ENCODE measurements at regions not wholly inside any gene's neighbourhood (a gene's known extent, or its start where the extent isn't known, plus 50 kb on each side); places are given as distances from the start of the nearest gene placed in this dataset.
A peak's percentile ranks its signal among the peaks of the same experiment; 100 is the strongest.
"Not testable (repeated sequence)": the region's sequence is repeated elsewhere in the genome, so short reads cannot be mapped to it uniquely, and the experiment has no call there.

DNA sequence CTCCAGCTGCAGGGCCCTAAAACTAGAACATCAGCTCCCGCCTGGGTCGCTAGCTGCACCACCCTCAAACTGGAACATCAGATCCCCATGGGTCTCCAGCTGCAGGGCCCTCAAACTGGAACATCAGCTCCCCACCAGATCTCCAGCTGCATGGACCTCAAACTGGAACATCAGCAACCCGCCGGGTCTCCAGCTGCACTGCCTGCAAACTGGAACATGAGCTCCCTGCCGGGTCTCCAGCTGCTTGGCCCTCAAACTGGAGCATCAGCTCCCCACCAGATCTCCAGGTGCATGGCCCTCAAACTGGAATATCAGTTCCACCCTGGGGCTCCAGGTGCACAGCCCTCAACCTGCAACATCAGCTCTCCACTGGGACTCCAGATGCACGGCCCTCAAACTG, 82.7 kb downstream of the TFRC start:
- DNase-seq, result not testable (repeated sequence)

DNA sequence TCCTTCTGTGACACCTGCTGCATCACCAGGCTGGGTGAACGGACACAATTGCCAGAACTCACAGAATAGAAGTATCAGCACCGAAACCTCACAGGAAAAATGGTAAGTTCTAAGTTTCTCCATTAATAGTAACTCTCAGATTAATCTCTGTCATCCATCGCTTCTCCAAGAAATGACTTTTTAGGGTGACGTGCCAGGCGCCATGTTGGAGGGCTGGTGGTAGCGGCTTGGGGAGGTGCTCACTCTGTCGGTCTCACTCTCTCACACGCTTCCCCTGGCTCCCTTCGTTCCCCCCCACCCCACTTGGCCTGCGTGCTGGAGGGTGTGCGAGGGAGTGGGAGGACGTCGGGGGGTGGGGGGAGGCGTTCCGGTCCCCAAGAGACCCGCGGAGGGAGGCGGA, 85.6 kb downstream of the TFRC start:
- not testable (repeated sequence) for DNase-seq

DNA sequence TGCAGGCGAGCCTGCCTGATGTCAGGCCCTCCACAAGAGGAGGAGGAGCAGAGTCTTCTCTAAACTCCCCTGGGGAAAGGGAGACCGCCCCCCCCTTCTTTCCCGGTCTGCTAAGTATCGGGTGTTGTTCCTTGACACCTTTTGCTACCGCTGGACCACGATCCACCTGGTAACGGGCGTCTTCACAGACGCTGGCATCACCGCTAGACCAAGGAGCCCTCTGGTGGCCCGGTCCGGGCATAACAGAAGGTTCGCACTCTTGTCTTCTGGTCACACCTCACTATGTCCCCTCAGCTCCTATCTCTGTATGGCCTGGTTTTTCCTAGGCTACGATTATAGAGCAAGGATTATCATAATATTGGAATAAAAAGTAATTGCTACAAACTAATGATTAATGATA, 86.0 kb upstream of the TNK2 start:
- not testable (repeated sequence) for DNase-seq

DNA sequence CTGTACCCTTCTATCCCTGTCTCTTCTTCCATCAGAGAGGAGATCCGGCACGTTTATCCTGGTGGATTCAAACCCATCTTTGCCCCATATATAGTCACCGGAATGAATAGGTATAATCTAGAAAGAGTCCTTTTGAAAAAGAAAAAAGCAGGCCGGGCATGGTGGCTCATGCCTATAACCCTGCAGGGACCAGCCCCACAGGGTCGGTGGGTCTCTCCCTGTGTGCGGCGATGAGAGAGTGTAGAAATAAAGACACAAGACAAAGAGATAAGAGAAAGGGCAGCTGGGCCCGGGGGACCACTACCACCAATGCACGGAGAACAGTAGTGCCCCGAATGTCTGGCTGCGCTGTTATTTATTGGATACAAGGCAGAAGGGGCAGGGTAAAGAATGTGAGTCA, 85.3 kb upstream of the TNK2 start:
- not testable (repeated sequence) for DNase-seq

DNA sequence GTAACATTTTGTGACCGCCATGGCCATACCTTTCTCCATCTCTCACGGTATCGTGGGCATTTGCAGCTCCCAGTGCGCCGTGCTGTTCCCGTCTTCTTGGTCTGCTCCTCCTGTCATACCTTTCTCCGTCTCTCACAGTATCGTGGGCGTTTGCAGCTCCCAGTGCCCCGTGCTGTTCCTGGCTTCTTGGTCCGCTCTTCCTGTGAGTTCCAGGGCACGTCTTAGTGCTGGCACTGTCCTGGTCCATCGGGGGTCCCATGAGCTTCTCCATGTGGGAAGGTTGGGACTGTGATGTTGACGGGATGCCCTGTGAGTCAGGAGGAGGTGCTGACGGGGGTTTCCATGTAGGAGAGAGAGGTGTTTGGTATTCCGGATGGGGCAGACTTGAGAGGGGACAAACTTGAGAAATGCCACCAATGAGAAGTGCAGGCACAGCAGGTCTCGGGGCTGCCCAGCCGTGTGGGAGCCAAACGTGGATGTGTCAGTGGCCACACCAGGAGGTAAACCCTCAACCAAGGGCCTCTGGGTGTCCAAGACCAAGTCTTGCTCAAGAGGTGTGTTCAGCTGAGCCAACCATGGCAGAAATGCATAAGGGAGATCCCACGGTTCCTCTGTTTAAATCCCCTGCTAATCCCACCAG, 84.7 kb upstream of the TNK2 start:
- not testable (repeated sequence) for DNase-seq

DNA sequence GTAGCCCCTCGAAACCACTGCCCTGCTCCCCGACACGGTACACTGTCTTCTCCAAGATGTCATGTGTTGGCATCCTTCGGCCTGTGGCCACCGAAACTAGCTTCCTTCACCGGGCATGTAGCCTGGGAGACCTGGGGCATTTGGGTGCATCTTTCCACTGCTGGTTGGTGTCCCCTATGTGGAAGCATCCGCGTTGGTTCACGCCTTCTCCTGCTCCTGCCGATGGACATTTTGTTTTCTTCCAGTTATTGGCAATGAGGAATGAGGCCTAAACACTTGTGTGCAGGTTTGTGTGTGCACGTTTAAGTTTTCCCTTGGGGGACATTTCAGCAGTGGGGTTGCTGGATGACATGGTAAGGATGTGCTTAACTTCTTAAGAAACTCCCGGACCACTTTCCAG, 83.6 kb upstream of the TNK2 start:
- DNase-seq, result not testable (repeated sequence)

DNA sequence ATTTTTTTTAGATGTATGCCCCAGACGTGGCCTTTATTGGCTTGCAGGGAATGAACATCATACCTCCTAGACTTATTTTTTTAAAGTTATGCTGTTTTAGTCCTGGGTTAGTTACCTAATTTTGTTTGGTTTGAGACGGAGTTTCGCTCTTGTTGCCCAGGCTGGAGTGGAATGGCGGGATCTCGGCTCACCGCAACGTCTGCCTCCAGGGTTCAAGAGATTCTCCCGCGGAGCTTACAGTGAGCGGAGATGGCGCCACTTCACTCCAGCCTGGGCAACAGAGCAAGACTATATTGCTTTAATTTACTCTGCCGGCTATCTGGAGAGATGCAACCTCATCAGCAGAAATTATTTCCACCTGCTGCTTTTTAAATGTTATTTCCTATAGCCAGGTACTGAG, 82.9 kb upstream of the TNK2 start:
- DNase-seq, result not testable (repeated sequence)

DNA sequence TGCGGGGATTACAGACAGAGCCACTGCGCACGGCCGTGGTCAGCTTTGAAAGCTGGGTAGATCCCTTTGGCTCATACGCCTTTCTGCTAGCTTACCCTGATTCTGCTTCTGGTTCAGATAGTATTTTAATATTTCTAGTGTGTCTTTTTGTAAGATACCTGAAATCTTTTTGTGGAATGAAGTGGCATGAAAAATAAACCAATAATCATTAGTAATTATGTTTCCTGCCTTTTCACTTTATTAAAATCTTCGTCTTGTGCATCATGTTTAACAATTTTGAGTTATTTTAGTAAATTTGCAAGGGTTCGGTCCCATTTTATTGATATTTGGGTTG, 82.5 kb upstream of the TNK2 start:
- not testable (repeated sequence) for DNase-seq

DNA sequence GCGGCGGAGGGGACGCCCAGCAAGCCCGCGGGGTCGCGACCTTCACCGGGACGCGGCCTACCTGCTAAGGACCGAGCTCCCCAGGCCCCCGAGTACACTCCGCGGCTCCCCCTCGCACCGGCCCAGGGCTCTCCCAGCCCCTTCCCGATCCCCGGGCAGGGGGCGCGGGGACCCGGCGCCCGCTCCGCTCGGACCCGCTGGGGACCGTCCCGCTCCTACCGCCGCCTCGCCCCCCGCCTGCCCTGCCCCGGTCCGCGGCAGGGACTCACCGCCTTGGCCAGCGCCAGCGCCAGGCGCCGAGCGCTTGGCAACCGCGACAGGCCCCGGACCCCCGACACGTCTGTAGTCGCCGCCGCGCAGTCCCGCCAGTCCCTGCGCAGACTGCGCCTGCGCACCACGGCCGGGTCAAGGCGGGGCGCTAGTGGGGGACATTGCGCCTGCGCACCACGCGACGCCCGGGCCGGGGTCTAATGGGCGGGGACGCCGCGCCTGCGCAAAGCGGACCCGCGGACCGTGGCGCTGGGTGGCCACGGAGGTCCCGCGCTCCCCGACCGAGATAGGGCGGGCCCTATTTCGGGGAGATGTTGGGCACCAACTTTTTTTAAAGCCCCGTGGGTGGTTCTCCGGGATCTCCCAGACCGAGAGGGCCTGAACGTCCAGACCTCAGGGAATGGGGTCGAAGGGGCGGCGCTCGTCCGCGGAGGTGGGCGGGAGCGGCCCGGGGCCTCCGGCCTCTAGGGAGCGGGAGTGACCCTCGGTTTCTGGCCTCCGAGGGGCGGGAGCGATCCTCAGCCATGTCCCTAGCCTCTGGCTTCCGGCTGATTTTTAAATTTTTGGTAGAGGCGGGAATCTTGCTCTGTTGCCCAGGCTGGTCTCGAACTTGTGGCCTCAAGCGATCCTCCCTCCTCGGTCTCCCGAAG, 81.8 kb upstream of the TNK2 start:
- DNase-seq, result peak; percentile 31

DNA sequence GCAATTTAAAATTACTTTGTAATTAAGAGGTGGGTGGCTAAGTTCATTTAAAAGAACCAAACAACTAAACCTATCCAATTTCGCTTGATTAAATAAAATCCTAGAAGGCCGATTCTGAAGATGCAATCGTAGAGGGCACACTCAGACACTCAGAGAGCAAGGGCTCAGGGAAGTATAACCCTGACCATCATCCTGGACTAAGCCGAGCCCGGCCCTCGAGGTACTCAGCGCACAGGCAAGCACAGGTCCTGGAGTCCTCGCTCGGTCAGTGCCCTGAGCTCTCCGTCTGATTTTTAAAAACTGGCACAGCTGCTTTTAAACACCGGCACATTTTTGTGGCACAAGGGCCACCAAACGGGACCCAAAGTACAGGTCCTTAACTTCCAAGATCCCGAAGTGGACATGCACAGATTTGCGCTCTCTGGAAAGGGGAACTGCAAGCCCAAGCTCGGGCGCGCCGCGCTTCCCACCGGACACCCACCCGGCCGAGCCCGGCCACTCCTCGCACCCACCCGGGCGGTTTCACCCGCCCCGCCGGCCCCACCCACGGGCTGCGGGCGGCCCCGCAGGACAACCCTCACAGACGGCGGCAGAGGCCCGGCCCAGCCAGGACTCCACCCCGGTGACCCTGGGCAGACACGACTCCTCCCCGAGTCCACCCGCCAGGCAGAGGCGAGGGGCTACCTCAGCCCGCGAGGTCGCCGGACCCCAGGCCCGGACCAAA, 81.0 kb upstream of the TNK2 start:
- DNase-seq, result not testable (repeated sequence)

DNA sequence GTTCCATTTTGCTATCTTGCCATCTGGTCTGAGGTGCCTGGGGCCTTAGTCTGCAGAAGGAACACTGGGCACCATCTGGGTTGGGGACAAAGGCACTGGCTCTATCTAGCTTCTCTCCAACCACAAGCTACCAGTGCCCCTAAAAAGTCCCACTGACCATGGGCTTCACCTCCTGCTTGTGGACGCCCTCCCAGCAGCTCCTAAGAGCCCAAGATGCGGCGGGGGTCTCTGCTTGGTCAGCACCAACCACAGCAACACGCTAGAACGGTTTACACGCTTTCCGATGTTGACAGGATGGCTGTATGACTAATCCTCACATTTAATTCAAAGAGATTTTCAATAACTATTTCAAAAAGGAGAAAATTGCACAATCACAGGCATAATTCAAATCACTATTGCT, 80.4 kb upstream of the TNK2 start:
- not testable (repeated sequence) for DNase-seq

DNA sequence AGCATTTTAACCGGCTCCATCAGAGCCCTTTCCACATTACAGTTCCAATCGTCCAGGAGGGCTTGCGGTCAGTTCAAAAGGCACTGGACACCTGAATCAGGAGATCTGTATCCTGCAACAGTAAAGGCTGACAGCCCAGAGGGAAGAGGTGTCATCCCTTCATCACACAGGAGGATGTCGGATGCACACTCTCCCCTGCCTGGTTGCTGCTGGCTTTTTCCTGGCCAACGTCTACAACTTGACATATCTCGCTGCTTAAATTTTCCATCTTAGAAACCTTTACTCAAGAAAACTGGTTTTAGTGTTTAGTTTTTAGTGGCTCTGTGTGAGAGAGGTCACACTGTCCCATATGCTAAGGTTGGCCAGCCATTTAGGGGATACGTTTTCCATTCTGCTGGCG, 78.7 kb upstream of the TNK2 start:
- DNase-seq, result not testable (repeated sequence)

DNA sequence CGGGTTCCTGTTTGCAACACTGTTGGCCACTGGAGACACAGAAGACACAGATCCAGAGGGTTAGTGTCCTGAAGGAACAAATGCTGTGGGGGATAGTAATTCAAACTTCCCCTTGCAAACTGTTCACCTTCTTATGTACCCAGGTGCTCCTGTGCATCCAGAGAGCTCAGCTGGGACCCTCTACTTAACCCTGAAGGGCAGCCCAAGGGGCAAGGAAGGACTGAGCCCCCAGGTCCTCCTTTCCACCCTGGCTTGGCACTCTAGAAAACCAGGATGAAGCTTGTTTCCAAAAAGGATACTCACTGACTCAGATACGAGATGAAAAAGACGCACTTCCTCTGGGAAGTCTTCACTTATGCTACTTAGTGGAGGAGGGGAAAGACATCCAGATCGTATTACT, 78.2 kb upstream of the TNK2 start:
- DNase-seq, result not testable (repeated sequence)

DNA sequence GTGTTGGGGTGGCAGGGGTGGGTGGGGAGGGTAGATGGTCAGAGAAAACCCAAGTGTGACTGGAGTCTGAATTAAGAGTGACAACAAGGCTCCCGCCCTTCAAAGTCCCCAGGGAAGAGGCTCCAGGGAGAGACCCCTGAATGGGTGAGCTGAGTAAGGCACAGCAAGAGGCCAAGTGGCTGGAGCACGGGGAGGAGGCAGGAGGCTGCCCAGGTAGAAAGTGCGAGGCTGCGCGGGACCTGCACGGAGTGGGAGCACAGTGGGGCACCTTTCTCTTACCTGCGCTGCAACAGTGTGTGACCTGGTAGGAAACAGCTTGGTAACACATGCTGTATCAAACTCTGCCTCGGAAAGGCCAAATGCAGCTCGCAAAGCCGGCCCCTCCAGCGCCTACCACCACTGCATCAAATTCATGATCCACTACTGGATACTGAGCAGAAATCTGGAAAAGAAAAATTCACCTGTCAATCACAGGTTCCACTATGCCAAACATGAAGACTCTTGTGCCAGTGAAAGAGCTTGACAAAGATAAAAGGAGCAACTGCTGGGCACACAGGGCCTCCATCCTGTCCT, 77.1 kb upstream of the TNK2 start:
- not testable (repeated sequence) for DNase-seq

DNA sequence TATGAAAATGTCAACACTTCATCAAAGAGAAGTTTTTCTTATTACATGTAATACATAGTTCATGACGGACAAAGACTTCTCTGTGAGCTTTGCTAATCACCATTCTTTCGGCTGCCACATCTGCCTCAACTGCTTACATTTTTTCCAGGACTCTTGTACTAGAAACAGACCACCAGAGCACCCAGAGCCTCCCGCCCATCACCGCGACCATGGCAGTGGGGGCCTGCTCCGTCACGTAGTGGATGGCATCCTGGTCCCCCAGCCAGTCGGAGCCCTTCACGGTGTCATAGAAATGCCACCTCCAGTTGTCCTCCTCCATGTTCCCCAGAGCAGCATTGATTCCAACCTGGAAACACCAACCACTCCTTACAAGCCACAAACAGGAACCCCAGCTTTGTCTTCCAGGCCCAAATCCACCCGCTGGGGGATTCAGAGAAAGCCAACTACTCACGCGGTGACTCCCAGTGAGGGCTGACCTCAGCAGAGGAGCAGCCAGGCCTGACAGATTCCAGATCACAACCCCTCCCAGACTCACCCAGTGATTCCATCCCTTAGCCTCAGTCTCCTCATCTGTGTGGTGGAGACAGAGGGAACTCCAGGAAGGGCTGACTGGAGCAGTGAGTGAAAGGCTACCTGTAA, 76.2 kb upstream of the TNK2 start:
- DNase-seq, result not testable (repeated sequence)

DNA sequence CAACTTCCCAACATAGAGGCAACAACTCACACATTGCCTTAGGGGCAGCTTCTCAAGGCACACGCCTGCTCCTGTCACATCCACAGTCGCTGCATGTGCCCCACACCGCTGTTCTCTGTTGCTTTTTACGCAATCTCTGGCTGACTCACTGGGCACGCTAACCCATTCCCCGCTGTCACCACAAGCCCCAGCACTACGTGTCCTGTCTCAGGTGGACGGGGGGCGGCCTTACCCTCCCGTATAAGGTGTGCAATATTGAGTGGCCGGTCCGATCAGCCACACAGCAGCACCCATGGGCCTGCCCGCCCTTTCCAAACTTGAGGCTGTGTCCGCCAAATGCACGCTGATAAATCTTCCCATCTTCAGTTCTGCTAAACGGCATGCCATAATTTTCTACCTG, 75.5 kb upstream of the TNK2 start:
- not testable (repeated sequence) for DNase-seq

DNA sequence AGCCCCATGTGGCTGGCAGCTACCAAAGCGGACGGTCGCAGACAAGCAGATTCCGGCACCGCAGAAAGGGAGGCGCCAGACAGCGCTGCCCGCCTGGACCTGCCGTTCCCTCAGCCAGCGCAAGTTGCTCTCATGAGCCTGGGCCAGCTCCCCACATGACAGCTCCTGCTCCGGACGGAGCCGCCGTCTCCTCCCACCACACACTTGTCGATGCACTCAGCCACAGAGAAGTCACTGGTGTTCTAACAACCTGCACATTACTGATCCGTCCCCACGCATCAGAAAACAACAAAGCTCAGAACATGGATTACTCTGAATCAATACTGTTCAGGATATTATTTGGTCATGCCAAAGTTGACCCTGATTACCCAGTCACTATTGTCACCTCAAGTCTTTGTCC, 74.4 kb upstream of the TNK2 start:
- DNase-seq, result not testable (repeated sequence)

DNA sequence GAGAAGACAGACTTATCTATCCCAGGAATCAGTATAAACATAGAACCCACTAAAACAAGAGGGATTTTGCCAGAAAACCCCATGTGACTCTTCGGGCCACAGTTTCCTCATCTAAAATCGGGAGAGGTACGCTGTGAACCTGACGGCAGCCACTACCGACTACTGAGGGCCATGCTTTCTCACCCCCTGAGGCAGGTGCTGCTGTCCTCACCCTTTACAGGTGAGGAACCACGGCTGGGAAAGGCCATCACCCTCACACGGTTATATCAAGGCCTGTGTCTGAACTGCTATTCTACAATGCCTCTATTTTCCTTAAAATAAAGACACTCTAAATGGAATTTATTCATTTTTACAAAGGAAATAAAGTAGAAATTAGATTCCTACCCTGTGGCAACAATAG, 73.4 kb upstream of the TNK2 start:
- DNase-seq, result not testable (repeated sequence)

DNA sequence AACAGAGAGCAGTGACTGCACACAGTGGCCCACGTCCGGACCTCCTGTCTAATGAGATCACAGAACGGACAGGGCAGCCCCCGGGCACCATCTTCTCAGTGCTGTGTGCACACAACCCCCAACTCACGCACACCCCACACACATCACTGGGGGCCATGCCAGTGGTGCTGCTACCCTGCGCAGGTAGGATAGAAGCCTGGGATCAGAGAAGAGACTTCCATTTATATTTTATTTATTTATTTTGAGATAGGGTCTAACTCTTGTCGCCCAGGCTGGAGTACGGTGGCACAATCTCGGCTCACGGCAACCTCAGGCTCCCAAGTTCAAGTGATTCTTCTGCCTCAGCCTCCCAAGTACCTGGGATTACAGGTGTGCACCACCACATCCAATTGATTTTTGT, 71.5 kb upstream of the TNK2 start:
- DNase-seq, result not testable (repeated sequence)

DNA sequence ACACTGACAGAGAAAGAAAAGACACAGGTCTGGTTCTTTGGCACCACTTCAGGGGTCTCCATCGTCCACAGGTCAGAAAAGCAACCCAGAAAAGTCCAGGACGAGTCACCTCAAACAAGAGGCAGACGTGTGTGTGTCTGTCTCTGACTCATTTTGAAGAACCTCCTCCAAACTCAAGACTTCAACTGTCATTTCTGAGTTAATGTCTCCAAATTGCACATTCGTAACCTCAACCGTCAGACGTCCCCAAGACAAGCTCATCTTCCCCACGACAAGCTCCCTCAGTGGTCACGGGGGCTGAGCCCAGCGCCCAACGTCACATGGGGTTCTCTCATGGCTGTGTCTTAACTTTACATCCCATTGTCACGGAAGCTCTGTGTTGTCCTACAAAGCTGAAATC, 70.2 kb upstream of the TNK2 start:
- DNase-seq, result not testable (repeated sequence)

DNA sequence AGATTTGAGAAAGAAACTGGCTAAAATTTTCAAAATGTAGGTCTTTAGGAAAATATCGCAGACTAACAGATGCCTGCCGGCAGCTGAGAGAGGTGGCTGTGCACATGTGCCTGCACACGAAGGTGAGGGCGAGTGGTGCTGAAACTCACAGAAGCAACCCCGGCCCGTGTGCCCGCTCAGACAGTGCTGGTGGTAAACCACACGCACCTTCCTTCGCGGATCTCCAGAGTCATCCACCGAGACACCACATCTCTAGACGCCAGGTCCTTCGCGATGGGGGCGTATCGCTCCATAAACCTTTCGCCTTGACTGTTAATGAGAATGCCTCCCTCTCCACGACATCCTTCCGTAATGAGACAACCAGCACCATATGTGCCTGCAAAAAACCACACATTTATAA, 68.5 kb upstream of the TNK2 start:
- not testable (repeated sequence) for DNase-seq

DNA sequence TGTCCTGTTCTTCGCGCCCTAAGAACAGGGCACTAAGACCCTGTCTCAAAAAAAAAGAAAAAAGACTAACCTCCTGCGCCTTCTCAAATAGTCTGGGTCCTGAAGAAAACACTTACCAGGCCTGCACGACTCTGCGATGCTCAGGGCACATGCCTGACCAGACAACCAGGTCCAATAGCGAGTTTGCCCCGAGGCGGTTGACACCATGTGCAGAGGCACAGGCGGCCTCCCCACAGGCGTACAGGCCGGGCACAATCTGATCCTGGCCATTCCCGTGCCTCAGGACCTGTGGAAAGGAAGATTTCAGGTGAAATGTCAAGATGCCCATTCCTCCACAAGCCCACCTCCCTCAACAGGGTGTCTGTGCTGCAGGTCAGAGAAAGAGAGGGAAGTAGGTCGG, 65.9 kb upstream of the TNK2 start:
- DNase-seq, result not testable (repeated sequence)

DNA sequence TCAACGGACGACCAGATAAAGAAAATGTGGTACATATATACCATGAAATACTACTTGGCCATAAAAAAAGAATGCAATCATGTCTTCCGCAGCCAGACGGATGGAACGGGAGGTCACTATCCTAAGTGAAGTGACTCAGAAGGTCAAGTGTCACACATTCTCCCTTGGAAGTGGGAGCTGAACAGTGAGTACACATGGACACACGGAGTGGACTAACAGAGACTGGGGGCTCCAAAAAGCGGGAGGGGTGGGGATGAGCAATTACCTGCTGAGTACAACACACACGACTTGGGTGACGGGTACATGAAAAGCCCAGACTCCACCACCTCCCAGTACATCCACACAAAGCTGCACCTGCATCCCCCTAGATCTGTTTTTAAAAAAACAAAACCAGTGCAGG, 62.5 kb upstream of the TNK2 start:
- DNase-seq, result not testable (repeated sequence)

Data from 8988T (cell line).